NCI-H2081 (cell line): ENCODE measurements at regions not wholly inside any gene's neighbourhood (a gene's known extent, or its start where the extent isn't known, plus 50 kb on each side); places are given as distances from the start of the nearest gene placed in this dataset.
A peak's percentile ranks its signal among the peaks of the same experiment; 100 is the strongest.

Experiments used
- DNase-seq, 2 experiments: peaks; one replicate each; lab custom pipeline; 2025; lab: John Stamatoyannopoulos, UW

DNA sequence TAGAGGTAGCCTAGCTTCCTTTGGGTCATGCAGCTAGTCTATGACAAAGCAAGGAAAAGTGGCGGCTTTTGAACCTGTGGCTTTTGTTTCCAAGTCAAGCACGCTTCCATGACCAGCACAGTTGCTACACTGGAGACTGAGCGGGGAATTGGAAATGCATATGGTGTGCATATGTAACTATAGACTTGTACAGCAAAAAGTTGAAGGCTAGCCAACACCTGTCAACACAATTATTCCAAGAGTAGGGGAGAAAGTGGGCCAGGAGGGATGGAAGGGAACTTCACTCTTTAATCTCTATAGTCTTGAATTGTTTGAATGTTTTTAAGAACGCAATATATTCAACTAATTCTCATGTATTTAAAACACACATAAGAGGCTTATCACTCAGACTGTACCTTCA, 218.5 kb upstream of the CADM1 start:
- DNase-seq: no peak

DNA sequence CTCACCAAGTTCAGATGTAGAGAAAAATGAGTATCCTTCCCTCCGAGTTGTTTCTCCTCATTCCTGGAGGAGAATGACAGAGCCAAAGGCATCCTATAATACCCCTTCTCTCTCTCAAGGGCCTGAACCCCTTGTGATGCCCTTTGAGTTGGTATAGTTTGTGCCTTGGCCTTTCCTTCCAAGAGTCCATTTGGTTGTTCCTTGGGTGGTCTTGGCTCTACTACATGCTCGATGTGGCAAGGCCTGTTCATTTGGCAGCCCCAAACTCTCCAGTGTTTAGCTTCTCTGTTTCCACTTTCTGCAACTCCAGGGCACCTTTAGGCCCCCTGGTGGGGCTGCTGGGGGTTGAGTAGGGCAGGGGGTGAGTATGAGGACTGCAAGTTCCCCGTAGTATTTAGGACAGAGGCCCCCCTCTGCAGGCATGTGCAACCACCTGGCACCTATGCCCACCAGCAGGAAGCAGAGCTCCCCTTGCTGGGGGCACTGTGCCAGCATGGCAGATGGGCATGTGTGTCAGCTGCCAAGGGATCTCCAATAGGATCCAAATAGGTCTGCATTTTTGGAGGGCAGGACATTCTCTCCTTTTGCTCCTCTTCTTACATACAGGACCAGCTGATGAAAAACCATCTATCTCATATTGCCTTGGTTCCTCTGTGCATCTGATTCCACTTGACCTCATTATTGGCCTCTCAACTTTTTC, 217.2 kb upstream of the CADM1 start:
- DNase-seq: peak in 1 of 2 experiments; percentile 36

DNA sequence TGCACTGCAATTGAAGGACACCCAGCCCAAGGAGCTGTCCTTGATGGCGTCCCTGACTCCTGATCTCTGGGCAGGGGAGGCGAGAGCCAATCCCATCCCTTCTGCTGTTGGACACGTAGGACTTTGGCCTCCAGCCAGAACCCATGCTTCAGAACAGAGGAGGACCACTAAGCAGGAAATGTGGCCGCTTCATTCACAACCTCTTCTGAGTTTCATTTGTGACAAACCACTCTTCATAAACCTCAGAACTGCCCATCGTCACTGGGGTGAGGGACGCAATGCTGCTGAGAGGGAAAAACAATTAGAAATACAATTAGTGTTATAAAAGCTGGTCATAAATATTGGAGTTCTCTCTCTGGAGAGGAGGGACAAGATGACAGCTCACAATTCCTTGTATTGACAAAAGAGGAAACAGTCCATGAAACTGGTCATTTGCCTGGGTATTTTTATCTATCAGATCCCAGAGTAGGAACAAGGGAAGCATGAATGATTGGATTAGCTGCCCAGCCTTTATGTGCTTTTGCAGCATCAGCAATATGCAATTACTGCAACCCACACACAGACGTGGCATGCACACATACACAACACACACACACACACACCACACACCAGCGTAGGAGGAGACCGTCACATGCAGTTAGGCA, 216.5 kb upstream of the CADM1 start:
- DNase-seq: no peak

DNA sequence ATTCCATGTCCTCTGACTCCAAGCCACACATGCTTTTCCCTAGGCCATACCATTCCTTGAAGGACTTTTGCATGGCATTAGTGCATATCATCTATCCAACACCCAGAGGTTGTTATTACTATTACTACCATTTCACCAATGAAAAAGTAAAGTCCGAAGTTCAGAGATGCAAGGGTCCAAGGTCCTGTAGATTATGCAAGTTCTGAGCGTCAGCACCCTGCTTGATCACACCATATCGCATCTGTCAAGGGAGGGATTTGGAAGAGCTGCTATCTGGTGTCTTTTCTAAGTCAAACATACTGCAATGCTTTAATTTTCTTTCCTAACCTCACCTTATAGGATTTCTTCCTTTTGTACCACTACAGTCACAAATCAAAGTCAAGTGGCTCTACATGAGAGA, 214.7 kb upstream of the CADM1 start:
- no peak for DNase-seq

DNA sequence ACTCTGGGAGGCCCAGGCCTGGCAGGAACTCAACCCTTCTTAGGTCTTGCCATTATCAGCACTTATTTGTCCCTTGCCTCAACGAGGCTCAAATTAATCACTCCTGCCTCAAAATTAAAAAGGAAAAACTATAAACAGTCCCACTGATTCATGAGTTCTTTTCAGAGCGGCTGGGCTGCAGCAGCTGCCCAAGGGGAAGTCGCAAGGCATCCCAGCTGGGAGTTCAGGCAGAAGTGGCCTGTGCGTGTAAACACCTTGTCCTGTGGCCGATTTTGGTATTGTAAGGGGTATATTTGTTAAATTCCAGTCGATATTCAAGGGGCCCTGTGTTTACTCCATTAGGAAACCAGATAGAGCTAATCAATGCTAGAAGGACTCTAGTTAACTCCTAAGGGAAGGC, 213.9 kb upstream of the CADM1 start:
- no peak for DNase-seq

DNA sequence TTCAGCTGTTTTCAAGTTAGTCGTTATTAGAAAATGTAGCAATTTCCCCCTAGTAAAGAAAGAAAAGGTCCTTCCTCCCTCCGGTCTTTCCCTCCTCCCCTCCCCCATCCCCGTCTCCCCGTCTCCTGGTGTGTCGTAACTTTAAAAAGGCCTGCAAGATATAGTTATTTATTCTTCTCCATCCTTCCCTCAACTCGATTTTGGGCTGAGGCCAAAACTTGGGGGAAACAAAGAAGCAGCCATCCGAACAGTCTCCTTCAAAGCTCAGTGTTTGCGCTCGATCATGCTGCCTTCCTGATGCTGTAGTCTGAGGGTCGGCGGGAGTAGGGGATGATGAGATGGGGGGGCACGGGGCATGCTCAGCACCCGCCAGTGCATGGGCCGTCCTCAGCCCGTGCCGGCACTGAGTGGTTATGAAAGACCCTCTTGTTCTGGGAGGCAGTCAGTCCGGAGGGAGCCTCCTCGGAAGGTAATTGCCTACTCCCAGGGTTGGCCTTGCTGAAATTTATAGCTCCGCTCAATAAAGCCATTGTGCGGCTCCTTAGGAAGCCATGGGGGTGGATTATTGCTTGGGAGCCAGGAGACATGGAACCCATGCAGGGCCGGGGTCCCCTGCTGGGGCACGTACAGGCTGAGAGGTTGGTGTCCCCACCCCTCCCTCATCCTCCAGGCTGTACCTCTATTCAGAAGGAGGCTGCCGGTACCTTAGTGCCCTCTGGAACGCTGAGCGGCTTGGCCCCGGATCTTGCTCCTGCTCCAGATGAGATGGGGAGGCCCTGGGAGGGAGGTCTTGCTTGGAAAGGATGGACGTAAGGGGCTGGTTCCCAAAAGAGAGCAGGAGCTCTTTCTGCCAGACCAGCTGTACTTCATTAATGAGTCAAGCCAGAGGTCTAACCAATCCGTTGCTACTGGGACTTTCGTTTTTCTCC, 212.7 kb upstream of the CADM1 start:
- no peak for DNase-seq

DNA sequence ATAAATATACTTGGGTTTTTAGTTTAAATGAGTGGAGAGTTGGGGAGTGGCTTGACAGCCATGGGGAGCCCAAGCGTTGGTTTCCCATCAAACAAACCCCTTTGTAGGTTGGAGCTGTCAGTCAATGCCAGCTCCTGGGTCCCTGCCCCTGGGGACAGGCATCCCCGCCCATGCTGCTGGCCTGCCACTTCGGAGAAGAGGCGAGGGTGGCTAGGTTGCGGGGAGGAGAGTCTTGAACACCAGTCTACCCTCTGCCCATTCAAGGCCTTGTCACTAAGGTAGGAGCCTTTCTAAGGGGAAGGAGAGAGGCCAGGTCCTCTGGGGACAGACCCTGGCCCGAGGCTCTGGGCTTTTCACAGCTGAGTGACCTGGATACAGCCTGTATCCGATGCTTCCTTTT, 211.9 kb upstream of the CADM1 start:
- DNase-seq: no peak

DNA sequence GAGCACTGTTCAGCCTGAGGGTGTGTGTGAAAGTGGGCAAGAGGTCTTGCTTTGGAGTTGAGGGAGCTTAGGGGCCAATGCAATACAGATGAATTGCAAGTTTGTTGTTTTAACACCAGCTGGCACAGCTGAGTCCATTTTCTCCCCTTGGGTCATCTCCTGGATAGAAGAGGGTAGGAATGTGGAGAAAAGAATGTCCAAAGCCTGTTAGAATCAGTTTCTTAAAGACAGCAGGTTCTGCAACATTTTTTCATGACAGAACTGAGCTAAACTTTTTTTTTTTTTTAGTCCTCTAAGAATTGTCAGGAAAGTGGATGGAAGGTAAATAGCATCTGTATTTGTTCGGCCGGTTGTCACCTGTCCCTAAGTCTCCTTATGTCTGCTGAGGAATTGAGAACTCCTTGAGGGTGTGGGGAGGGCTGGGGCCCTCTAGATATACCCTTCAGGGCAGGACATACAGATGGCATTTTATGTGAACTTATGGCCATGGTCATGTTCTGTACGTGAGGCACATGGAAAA, 211.1 kb upstream of the CADM1 start:
- DNase-seq: no peak

DNA sequence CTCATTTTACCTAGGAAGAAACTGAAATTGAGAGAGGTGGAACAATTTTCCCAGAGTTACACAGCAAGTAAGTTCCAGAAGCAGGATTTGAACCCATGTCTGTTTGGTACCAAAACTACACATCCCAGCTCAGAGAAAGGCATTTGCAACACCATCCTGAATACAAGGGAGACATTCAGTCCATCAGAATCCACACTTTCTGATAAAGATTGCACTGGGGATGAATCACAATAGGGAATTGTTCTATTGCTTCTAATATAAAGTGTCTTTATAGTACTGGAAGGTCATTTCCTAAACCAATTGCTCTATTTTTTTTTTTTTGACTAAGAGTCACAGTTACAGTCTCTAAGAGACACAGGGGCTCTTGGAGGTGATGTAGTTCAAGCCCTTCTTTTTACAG, 208.1 kb upstream of the CADM1 start:
- no peak for DNase-seq

DNA sequence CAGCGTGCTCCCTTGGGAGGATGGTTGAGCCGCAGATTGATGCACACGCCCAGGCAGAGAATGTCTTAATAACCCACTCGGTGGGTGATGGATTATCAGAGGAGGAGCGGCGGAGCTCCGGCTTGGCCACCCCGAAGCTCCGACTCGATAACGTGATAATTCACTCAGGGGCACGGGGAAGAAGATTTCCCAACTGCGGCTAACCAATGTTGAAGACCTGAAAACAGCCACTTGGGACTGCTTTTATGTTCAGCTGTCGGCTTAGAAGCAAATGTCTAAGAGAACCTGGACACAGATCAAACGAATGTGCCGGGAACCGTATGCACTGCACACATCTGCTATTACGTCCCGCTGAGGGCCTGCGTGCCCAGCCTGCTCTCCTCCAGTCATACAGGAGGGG, 206.8 kb upstream of the CADM1 start:
- no peak for DNase-seq

DNA sequence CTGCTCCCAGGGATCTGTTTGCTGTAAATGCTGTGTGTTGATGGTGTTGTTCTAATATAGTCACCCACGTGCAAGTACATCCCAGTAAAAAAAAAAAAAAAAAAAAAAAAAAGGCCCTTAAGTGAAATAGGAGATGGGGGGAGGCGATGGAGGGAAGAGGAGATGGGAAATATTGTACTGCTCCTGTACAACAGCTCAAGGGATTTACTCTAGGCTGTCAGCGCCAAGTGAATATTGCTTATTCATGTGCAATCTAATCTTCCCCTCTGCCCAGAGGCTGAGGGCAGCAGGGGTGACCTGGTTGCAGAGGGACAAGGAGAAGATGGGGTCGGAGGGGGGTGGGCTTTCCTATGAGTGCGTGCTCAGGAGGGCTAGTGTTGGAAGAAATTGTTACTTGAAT, 206.2 kb upstream of the CADM1 start:
- no peak for DNase-seq

DNA sequence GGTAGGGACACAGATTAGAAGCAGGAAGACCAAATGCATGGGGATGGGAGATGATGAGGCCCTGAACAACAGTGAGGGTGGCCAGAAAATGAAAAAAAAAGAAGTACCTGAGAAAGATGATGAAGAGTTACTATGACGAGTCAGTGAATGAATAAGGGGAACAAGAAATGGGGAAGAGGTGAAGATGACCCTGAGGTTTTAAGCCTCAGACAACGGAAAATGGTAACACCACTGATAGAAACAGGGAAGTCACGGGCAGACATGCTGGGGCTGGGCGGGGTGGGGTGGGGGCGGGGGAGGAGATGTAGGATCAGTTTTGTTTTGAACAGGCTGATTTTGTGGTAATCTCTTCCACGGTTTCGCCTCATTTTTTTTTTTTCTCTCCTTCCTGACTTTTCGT, 205.1 kb upstream of the CADM1 start:
- DNase-seq: no peak

DNA sequence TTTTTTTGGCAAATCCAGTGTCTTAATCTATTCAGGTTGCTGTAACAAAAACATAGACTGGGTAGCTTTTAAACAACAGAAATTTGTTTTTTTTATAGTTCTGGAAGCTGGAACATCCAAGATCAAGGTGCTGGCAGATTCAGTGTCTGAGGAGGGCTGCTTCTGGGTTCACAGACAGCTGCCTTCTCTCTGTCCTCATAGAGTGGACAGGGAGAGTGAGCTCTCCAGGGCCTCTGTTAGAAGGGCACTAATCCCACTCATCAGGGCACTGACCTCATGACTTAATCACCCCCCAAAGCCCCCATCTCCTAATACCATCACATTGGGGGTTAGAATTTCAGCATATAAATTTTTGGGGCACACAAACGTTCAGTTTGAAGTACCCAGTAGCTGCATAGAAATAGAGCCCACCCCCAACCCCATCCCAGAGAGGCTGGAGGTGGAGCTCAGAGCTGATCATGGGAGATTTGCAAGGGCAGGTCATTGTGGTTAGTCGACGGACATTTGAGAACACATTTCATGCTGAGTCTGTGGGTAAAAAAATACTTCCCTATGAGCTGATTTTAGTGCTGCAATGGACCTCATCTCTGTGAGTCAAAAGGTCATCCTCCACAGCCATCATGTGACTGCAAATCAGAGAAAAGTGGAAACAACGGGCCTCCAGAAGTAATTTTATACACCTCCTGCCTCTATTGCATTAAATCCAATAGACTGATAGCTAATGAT, 203.1 kb upstream of the CADM1 start:
- no peak for DNase-seq

DNA sequence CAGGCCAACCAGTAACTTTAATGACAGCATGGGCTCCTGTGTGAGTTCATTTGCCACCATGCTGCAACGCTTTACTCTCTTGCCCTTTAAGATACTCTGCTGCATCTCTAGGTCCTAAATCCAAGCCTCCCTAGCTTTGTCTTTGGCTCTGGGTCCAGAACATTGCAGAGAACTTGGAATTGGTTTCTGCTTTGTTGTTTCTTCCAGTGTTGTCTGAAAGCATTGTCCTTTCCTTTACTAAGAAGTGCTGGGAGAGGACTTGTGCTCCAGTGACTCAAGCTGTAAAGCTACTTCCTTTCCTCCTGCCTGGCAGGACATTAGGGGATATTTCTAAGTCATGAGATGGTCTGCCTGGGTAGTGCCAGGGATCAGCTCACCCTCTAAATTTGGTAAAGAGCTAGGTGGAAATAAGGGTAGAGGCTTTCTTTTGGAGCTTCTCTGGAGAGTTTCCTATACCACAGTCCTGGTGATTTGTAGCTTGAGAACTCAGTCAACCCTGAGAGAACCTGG, 202.5 kb upstream of the CADM1 start:
- no peak for DNase-seq

DNA sequence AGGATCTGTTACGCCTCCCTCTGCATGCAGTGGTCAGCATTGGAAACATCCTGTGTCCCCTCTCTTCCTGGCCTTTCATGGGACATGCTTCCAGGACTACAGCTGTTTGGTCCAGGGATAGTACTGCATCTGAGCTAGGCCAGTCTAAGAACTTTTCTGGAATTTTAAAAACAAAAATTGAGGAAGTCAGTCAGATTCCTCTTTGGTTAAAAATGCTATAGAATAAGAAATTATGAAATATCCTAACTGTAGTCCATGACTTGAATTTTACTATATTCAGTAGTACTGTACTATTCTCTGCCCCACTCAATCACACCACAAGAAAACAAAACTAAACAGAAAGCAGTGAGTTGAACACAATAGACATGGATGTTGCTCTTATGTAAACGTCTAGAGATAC, 201.0 kb upstream of the CADM1 start:
- DNase-seq: no peak

DNA sequence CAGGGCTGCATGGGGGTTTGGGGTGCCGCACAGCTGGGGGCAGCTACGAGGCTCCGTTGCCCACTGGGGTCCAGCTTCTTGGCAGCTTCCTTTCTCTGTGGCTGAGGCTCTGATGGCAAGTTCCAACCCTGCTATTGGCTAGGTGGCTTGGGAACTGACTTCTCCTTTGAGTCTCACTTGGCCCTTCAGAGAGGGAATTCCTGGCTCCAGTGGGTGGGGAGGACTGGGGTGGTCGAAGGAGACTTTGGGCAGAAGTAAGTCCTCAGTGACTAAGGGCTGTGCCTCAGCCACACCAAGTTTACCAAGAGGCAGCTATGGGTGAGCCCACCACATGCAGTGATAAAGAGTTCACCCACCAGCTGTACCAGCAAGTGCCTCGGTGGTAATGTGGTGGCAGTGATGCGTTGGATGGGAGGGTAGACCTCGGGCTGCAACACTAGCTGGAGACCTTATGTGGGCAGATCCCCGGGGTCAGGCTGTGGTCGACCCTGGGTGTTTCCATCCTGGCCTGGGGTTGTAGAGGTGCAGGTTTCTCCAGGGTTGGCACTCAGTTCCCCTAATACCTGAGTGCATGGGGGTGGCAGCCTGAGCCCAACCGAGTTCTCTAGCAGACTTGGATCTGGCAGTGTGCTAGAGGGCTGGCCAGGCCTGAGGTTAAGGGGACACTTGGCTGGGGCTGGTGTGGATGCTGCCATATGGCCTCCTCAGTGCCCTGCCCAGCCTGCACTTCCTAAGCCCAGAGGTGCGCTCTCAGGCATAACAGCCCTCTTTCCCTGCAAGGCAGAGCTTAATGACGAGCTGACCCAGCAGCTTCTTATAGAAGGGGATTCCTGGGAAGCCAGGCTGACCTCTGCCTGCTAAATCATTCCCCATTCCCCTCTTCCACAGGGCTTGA, 197.0 kb upstream of the CADM1 start:
- DNase-seq: no peak

DNA sequence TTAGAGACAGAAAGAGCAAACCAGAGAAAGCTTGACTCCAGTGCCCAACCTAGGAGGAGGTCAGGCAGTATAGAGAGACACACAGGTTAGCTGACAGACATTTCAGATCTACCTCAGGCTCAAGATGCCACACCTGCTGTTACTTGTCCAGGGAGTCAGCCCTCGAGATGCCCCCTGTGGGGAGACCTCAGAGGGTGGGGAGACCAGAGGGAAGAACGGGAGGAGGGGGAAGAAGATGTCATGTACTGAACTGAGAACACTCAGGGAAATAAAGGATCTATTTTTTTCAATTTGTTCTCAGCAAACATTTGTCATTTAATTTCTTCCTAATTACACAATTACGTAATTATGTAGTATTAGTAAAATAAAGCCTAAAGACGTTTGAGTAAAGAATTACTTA, 196.3 kb upstream of the CADM1 start:
- peak in 1 of 2 experiments; percentile 28 for DNase-seq

DNA sequence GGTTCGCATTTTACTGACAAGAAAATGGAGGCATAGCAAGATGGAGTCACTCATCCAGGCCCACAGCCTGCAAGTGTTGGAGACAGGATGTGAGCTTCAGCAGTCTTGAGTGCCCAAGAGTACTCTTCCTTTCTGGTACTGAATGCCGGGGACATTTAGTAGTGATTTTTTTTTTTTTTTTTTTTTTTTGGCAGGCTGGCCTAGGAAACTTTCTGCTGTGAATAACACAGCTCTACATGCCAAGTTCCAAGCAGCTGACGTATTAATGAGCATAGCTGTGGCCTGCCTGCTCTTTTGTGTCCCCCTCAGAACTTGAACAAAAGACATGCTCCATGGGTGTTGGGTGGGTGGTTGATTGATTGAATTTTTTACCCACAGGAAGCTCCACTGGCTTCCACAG, 195.5 kb upstream of the CADM1 start:
- DNase-seq: no peak

DNA sequence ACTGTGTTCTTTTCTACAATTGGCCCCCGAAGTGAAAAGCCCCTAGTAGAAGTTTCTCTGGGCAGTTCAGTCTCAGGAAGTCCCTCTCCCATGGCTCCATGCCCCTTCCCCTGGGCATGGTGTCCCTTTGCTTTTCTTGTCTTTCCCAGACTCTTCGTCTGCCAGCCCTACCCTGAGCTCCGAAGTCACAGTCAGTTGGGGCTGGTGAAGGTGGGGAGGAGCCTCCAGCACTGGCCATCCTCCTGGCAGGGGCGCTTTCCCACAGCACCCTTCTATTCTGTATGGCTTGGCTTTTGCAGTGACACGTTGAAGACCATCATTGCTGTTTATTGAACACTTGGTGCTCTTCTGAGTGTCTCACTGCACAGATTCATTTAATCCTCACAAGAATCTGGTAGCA, 195.1 kb upstream of the CADM1 start:
- DNase-seq: no peak

DNA sequence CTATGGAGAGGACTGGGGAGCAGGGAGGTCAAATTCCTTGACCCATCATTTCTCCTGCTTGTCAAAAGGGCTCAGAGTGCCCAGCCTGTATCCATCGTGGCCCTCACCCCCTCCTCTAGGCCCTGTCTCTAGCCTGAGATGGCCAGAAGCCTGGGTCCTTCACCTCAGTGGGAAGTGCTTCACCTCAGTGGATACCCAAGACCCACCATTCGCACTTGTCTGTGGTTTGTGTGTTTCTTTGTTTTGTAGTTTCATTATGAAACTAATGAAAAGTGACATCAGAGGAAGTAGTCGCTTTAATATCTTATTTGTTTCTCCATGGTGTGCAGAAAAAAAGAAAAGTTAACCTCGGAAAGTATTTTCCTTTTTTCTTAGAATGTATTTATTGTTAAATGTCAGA, 194.0 kb upstream of the CADM1 start:
- DNase-seq: no peak

DNA sequence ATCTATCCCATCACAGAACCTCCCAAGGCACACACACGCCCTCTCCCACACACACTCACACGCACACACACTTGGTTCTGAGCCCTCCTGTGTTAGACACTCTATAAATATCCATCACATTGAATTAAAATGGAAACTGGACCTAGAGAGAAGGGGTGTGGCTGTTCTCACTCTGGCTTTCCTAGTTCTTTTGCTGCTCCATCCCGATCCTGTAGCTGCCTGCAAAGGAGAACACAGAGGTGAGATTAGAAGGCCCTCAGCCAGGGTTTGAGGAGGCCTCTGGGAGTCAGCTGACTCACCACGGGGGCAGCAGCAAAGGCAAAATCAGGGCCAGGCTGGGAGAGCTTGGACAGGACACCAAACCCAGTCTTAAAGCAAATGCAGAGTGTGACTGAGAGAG, 192.3 kb upstream of the CADM1 start:
- DNase-seq: no peak
